Activated gamma-delta T cell (primary cell): ENCODE measurements at regions not wholly inside any gene's neighbourhood (a gene's known extent, or its start where the extent isn't known, plus 50 kb on each side); places are given as distances from the start of the nearest gene placed in this dataset.

Source experiments
- DNase-seq: peaks from one replicate; lab custom pipeline; 2025; lab: John Stamatoyannopoulos, UW

DNA sequence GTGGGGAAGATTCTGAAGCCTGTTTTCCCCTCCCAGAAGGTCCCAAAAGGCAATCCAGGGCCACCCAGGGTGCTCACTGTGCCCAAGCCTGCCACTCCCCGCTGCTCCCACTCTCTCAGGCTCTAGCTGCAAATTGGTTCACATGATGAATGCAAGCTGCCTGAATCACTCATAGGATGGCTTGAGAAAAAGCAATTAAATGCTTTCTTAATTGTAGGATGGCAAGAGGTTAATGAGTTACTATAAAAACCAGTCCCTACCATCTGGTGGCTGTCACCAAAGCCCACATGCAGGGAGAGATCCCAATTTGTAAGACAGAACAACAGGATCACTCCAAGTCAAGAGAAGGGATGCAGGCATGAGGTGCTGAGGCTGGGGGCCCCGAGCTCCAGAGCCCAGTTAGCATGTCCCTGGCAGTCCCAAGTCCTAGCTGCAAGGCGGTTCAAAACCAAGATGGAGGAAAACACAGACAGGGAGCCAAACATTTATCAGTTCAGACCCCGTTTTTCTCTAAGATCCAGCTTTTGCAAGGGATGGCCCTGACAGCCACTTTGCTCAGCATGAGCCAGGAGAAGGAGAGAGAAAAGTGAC, 207.1 kb downstream of the UACA start:
- DNase-seq, result no peak

DNA sequence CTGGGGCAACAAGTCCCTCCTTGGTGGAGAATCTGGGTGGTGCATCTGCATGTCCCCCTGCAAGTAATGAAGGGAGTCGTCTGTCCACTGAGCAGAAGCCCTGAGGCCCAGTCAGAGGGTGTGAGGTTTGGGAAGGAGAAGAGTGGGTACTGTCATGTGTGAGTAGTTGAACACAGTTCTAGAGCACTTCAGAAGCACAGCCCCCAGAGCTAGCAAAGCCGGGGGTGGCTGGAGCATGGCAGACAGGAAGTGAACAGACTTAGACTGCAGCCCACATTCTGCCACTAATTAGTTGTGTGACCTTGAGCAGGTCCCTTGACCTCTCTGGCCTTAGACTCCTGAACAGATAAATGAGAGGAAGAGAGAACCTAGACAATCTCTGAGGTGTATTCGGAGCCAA, 207.6 kb downstream of the UACA start:
- DNase-seq, result no peak

GRCh38 chr15:70547846-70548487, 215.4 kb downstream of the UACA start:
- DNase-seq, result no peak

- no peak for DNase-seq
Observed at GRCh38 chr15:70545526-70545925, 217.8 kb downstream of the UACA start.

DNA sequence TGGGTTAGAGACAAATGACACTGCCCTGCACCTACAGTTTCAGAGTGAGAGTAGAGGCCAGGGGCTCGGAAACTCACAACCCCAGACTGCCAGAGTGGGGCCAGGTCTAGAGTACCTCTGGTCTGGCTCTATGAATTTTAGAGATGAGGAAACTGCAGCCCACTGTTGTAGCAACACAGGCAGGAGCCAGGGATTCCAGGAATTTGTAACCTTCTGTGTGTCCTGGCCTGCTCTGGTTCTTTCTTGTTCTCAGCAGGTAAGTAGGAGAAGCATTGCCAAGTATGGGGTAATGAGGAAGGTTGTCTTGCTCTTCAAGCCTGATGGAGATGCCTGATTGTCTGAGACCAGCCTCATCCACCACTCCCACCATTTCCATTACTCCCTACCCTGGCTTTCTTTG, 221.8 kb downstream of the UACA start:
- no peak for DNase-seq

GRCh38 chr15:70539912-70540530, 223.3 kb downstream of the UACA start:
- no peak for DNase-seq

DNA sequence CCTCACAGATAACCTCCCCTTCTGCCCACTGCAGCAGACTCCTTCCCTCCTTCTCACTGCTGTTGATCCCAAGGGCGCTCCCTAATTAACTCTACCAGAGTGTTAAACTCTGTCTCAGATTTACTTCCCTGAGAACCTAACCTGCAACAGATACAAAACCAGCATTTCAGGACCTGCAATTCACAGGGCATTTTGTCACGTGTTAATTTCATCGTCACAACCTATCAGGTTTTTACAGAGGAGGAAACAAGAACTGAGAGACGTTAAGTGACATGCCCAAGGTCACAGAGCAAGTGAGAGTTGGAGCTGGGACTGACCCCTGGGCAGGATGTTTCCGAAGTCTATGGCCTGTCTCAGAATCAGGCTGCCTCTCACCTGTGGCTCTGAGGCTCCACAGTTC, 223.9 kb downstream of the UACA start:
- DNase-seq, result no peak

DNA sequence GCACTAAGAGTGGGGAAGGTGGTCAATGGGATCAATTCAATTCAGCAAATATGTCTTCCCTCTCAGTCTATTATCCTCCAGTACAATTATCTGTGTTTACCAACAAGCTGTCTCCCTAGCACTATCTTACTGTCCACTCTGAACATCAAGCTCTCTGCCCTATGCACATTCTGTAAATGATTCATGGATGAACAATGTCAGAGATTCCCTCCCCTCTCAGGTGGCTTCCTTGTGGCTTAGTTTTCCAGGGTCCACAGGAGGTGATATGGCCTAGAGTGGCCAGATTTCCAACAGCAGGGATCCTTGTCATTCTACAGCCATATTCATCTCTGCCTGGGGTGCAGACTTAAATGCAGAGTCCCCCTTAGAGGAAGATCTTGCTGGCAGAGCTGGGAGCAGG, 225.1 kb downstream of the UACA start:
- DNase-seq, result no peak

DNA sequence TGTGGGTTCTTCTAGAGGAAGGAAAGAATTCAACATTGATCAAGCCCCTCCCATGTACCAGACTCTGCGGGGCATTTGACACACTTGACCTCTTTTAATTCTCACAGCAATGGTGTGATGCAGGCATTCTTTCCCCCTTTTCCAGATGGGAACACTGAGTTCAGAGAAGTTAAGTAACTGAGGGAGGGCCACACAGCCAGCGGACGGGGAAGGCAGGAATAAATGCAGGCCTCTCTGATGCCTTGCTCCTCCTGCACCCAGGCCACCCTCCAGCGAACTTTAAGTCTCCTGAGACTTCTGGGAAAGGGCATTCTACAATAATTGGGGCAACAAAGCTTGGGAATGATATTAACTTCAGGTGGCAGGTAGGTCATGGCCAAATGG, 227.4 kb downstream of the UACA start:
- no peak for DNase-seq

DNA sequence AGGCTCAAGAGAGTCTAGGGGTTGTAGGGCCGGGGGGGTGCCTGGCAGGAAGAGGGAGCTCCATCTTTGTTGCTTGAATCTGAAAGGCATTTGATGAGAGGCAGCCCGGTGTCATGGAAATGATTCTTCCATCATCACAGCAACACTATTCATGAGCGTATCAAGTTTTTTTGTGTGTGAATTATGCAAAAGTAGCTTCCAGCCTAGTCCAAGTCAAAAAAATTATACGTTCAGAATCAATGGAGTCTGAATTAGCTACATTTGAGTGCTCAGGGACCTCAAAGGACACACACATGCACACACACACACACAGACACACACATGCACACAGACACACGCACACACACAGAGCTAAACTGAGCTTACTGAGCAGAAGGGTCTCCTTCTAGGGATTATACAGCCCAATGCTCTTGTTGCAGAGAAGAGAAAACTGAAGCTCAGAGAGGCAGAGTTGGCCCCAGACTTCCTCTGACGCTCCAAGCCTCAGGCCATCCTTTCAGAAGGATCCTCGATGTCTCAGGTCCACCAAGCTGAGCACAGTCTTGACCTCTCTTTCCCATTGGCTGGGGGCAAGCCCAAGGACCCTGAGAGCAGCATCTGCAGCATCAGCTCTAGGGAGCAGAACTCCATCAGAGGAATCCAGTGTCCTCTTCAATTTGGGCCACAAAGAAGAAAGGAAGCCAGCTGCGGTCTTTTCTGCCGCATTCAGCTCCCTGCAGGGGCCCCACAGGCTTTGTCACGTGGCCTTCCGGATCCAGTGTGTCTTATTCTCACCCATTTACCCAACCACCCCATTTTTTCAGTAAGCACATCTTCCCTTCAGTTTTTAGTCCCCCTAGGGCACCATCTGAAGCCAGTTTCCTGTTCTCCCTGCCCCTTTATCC, 228.0 kb downstream of the UACA start:
- no peak for DNase-seq

GRCh38 chr15:70533931-70534742, 229.2 kb downstream of the UACA start:
- DNase-seq, result no peak

GRCh38 chr15:70532531-70533186, 230.7 kb downstream of the UACA start:
- no peak for DNase-seq

DNA sequence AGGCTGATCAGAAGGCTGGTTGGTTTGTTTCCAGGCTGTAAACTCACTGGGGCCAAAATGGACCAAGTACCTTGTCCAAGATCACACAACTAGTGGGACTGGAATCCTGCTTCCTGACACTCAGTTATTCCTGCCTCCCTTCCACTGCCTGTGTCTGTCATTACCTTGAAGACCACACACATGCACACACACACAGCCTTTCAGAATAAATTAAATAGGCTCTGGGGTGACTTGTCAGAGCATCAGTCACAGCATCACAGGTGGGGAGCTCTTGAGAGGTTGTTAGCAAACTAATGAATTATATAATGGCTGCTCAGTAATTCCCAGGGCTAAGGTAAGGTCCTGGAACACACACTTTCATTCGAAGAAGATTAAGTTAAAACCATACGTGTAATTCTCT, 231.8 kb downstream of the UACA start:
- no peak for DNase-seq

DNA sequence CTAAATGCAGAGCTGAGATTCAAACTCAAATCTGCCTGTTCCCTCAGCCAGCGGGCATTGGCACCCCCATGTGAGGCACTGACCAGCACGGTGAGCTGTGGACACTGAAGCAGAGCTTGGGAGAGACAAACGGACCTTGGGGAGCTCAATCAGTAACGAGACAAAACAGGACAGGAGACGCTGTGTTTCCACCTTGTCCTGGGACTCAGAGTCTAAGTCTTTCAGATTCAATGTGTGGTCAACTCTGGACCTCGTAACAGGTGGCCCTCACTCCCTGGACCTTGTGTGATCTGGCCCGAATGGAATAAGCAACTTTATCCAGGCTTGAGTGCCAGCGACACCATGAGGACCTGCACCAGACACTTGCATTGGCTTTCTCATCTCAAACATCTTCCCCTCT, 232.5 kb downstream of the UACA start:
- DNase-seq, result no peak

DNA sequence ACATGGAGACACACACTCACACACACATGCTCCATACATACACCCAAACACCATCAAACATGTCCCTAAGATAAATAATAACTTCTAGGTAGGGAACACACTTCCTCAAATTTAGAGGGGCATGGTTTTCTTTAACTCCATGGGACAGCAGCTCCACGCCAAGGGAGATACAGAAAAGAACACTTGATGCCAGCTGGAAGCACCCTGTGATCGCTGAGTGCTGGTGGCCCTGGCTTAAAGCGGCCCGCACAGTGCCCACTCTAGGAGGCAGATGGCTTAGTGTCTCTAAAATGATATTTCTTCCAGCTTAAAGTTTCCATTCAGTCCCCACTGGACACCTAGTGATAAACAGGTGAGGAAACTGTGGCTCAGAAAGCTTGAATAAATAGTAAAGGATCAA, 232.9 kb downstream of the UACA start:
- no peak for DNase-seq

DNA sequence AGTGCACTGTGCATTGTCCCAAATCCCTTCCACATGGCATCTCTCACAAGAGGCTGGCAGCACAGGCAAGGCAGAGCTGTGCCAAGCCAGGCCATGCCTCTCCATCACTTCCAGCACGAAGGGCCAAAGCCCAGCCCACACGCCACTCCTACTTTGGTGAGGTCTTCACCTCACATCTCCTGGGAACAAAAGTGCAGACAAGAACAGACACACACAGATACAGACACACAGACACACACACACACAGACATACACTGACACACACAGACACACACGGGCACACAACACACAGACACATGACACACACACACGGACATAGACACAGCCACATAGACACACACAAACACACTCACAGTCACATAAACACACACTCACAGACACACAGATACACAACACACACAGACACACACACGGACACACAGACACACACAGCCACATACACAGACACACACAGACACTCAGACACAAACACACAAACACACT, 233.3 kb downstream of the UACA start:
- no peak for DNase-seq

DNA sequence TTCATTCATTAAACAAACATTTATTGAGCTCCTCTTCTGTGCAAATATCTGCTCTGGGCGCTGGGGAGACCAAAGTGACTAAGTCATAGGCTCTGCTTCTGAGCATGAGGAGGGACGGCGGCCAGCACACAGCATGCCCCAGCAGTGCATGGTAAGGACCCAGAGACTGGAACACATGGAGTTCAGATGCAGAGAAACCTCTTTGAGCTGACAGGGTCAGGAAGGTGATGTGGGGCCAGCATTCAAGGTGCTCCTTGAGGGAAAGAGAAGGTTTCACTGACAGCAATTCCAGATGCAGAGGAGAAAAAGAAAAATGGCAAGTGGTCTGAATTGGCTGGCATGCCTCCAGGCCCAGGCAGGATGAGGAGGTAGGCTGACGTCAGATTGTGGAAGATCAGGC, 234.5 kb downstream of the UACA start:
- DNase-seq, result no peak

- no peak for DNase-seq
Observed at GRCh38 chr15:70528270-70528706, 235.1 kb downstream of the UACA start.

DNA sequence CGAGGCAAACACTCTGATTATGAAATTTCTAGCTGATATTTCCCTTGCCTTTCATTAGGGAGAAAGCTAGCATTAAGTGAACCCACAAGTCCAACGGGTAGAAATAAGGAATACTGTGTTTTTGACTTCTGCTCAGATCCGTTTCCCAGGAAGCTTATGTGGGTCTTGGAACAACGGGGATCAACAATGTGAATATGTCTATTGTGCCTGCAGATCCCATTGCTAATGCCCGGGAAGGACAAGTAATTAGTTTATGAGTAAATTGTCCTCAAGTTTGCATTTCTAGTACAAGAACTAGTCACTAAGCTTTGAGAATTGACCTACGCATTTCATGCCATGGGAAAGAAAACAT, 236.4 kb downstream of the UACA start:
- no peak for DNase-seq

DNA sequence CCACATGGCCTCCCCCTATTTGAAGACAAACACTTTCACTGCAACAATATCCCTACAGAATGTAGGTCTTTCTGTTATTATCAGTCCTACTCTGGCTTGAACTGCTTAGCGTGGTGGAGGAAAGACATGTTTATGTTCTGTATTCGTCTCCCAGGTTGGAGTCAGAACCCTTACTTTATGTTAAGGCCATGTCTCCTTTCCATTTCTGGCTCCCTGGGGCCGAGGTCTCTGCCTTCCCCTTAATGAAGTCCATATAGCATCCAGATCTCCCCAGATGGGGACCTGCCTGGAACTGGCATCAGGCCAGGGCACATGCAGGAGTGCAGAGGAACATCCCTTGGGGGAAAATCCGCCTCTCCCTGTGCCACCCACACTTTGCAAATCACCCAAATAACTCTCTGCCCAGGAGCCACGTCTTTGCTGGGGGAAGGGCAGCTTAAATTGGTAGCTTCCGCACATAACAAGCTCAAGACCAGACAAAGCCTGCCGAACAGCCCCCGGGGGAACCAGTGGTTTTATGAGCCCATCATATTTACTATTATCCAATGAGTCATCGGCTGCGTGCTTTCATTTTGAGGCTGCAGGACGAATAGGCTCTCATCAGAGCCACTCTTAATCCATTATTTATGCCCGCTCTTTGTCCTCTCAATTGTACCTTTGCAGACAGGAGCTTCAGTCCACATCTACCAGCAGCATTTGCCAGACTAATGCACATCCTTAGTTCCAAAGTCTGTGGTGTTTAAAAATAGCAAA, 237.0 kb downstream of the UACA start:
- no peak for DNase-seq

DNA sequence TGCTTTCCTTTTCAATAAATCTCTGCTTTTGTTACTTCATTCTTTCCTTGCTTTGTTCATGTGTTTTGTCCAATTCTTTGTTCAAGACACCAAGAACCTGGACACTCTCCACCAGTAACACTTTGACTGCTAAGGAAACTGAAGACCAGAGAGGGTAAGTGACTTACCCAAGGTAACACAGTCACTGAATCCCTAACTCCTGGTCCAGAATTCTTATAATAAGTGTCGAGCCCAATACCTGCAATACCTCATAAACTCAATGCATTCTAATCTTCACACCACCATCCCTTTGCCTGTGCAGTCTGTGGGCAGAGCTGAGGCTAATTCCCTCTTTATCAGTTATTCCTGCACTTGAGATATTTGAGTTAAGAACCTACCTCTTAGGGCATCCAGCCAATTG, 237.8 kb downstream of the UACA start:
- no peak for DNase-seq
